GM12874 (cell line): ENCODE measurements at regions not wholly inside any gene's neighbourhood (a gene's known extent, or its start where the extent isn't known, plus 50 kb on each side); places are given as distances from the start of the nearest gene placed in this dataset.

Experiments
- TF ChIP-seq, protein P1 (sequence below): IDR thresholded peaks from 2 replicates; pipeline ENCODE4 v1.5.1; 2011; ENCODE audit warnings: low read depth, mild to moderate bottlenecking, control low read depth, low read length, moderate library complexity; ENCODE audit not compliant: insufficient read depth

DNA sequence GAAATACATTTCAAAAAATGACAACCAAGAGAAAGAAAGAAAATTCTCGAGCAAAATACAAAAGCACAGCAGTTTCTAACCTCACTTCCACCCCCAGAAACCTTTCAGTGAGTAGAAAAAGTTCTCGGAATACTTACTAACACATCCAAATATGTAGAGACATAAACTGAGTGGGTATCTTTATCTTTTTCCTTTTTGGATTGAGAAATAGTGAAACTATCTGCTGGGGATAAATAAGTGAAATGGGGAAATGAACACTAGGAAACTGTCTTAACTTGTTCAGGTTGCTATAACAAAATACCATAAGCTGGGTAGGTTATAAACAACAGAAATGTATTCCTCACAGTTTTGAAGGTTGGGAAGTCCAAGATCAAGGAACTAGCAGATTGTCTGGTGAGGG, 72.0 kb downstream of the VCAM1 start:
- TF ChIP-seq, protein P1, sequence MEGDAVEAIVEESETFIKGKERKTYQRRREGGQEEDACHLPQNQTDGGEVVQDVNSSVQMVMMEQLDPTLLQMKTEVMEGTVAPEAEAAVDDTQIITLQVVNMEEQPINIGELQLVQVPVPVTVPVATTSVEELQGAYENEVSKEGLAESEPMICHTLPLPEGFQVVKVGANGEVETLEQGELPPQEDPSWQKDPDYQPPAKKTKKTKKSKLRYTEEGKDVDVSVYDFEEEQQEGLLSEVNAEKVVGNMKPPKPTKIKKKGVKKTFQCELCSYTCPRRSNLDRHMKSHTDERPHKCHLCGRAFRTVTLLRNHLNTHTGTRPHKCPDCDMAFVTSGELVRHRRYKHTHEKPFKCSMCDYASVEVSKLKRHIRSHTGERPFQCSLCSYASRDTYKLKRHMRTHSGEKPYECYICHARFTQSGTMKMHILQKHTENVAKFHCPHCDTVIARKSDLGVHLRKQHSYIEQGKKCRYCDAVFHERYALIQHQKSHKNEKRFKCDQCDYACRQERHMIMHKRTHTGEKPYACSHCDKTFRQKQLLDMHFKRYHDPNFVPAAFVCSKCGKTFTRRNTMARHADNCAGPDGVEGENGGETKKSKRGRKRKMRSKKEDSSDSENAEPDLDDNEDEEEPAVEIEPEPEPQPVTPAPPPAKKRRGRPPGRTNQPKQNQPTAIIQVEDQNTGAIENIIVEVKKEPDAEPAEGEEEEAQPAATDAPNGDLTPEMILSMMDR = no peak

DNA sequence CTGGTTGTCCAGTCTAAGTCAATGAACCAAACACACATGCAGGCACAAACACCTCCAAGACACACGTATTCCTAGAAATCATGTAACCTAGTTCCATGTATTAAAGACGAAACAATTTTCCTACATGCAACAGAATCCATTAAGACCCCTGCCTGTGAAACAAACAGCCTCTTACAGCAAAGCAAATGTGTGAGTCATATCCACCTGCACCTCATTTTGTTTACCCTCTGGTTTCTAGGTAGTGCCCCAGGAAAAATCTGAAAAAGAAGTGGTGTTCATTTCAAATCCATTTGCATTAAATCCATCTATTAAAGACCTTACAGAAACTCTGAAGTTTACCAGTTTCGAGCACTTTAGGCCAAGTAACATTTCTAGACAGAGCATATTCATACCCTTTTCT, 74.1 kb downstream of the VCAM1 start:
- TF ChIP-seq, protein P1 = no peak

DNA sequence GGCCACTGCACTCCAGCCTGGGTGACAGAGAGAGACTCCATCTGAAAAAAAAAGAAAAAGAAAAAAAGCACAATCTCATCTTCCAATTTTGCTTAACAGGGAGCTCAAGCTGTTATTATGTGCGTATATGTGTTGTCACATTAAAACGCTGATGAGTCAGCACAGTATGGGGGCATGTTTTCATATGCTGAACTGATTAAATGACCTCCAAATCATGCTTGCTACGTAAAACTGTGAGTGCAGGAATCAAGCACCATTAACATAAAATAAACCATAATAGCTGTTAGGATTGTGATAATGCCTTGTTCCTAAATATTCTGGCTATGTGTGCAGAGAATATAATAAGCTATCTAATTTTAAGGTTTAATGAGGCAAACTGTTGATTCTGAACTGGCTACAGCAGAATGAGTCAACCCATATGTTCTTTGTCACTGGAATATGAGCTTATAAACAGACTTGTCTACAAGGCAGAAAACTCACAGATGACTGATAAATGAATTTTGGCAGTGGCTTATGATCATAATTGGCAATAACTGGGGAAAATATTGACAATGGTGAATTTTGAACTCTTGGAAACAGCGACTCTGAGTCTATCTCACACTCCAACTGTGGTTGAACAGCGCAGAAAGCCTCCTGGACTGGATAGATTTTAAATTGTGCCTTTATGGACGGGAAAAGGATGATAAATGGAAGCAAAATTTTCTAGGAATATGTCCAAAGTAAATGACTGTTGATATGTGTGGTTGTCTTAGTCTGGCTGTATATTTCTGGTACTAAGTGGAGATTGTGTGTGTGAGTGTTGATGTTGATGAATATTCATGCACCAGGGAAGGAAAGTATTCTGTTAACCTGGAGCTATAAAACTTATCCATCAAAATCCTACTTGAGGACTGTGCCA, 75.5 kb downstream of the VCAM1 start:
- TF ChIP-seq, protein P1 = no peak

DNA sequence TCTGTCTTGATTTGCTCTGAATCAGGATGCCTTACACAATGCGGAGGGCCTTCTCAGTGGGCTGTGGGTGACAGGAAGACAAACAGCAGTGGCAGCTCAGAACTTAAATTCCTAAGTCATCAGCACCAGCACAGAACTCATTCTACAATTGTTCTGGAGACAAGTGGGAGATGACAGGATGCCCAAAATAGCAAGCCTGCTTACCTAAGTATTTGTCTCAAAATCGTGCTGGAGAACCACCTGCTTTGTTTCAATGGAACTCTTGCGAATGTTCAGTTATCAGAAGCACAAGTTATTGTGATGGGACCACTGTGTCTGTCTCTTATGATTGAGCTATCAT, 76.1 kb downstream of the VCAM1 start:
- TF ChIP-seq, protein P1 = no peak

DNA sequence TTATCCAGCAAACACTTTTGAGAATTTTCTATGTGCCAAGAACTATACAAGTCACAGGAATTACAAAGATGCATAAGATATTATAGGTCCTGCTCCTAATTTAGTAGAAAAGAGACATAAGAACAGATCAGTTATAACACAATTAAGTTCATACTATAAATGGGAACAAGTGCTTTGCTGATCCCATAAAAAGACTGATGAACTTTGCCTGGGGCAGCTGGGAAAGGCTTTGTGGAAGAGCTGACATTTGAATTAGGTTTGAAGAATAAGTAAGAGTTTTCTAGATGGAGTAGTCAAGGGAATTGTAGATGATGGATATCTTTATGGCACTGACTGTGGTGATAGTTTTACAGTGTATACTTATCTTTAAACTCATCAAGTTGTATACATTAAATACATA, 76.5 kb downstream of the VCAM1 start:
- TF ChIP-seq, protein P1 = no peak

DNA sequence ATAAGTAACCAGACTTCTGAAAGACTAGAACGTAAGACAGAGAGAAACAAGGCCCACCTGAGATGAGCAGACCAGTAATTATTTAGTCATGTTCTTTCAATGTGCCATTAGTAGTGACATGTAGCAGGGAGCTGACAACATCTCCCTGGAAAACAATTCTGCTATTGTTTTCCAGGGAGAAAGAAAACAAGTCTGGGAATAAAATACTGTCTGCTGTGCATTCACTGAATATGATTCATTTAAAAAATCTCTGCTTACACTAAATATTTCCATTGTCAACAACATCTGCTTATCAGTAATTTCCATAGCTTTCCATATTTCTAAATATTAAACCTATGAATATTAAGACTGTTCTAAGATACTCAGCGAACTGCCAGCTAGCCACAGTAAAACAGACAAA, 80.0 kb downstream of the VCAM1 start:
- TF ChIP-seq, protein P1 = no peak

DNA sequence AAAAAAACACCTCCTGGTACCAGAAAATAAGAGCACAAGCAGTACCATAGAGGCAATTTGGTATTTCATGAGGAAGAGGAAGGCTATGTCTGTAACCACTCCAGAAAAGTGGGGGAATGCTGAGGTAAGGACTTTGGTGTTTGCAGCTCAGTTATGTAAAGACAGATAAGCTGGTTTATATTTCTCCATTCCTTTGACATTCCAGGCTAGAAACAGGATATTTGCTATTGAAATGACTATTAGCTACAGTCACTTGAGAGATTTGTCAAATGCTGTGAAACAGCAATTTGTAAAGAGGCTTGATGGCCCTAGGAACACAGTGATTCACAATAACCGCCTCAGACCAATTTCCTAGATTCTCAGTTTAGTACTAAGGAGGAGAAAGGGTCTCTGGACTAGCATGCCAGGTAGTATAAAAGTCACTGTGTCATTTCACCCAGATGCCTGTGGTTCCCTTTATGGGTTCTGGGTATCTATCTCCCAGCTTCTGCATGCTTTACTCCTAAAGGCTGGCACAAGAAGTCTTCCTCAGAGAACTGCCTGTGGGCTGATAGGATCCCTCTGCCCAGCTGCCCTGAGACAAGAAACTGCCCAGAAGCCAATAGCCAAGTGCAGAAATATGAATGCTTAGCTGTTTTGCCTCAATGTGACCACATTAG, 80.5 kb downstream of the VCAM1 start:
- TF ChIP-seq, protein P1 = no peak
